B cell (primary cell): ENCODE measurements at regions not wholly inside any gene's neighbourhood (a gene's known extent, or its start where the extent isn't known, plus 50 kb on each side); places are given as distances from the start of the nearest gene placed in this dataset.

Source experiments
- EZH2 ChIP-seq: IDR thresholded peaks from 2 replicates; pipeline ENCODE4 v1.6.1; 2012; ENCODE audit warnings: borderline replicate concordance, low read depth, mild to moderate bottlenecking, moderate library complexity, low read length; ENCODE audit not compliant: insufficient read depth, poor library complexity, severe bottlenecking
- TF ChIP-seq, protein P1 (sequence below): fragments of 200-600 bp; IDR thresholded peaks from one replicate; pipeline ENCODE4 v1.8.0; 2022; ENCODE audit warnings: antibody characterized with exemption, mild to moderate bottlenecking

DNA sequence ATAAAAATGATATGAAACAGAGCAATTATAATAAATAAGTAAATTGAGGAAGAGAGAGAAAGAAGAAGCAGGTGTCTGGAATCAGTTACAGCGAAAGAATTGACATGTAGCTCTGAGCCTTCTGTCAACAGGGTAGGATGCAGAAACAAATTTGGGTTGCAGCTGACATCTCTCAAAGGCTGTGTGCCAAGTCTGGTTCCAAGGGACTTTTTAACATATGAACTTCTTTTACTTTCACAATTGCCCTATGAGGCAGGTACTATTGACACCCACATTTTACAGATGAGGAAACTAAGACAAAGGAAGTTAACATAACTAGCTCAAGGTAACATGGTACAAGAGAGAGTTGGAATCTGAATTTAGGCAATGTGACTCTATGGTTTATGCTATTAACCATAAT lies 260.0 kb downstream of the ASXL3 start:
- TF ChIP-seq, protein P1, sequence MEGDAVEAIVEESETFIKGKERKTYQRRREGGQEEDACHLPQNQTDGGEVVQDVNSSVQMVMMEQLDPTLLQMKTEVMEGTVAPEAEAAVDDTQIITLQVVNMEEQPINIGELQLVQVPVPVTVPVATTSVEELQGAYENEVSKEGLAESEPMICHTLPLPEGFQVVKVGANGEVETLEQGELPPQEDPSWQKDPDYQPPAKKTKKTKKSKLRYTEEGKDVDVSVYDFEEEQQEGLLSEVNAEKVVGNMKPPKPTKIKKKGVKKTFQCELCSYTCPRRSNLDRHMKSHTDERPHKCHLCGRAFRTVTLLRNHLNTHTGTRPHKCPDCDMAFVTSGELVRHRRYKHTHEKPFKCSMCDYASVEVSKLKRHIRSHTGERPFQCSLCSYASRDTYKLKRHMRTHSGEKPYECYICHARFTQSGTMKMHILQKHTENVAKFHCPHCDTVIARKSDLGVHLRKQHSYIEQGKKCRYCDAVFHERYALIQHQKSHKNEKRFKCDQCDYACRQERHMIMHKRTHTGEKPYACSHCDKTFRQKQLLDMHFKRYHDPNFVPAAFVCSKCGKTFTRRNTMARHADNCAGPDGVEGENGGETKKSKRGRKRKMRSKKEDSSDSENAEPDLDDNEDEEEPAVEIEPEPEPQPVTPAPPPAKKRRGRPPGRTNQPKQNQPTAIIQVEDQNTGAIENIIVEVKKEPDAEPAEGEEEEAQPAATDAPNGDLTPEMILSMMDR: no peak
- no peak for TF ChIP-seq EZH2
